ENCODE measurements at regions not wholly inside any gene's neighbourhood (a gene's known extent, or its start where the extent isn't known, plus 50 kb on each side); places are given as distances from the start of the nearest gene placed in this dataset.
"Not testable (repeated sequence)": the region's sequence is repeated elsewhere in the genome, so short reads cannot be mapped to it uniquely, and the experiment has no call there.

DNA sequence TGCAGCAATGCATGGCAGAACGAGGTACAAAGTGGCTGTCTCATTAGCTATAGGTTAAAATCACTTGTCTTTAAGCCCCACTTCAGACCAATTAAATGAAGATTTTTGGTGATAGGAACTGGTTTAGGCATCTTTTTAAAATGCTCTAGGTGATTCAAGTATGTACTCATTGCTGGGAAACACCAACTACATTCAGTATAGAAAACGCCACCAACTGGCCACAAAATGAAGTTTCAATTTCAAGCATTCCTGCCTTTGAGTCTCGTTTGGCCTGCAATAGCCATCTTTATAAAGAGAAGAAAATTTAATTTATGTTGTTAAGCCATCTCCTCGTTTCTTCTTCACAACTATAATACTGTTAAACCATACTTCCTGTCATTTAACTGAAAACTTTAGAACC is 587.9 kb downstream of the GBE1 start:
- DNase-seq, result no peak

DNA sequence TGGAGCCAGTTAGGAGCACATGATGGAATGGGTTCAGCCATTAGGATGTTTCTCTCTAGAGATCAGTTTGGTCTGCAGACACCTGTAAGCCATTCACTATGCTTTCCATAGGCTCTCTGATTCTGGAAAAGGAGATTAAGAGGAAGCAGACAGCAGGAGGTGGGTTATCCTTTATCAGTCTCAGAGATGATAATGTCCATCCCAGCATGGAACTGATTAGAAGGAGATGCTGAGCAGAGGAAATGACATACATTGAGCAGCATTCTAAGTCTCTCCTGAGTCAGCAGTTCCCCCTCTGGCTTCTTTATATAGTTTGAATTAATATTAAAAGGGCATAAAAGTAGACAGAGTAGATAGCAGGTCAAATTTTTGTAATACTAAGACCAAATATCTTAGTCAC is 591.1 kb downstream of the GBE1 start:
- no peak for DNase-seq

DNA sequence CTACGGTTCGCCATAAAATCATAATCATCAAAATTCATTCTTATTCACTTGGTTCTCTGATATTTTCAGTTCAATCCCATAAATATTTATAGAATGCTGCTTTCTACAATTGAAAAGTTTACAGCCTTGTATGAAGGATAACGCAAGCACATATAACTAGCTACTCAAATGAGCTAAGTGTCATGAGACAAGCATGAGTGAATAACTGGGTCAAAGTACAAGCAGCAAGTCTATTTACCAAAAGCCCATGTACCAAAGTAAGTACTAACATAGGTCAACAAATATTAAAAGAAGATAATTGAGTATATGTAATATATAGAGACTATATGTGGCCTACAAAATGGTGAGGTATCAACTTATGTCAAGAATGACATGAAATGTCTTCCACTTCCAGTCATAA is 596.6 kb downstream of the GBE1 start:
- DNase-seq, result no peak

DNA sequence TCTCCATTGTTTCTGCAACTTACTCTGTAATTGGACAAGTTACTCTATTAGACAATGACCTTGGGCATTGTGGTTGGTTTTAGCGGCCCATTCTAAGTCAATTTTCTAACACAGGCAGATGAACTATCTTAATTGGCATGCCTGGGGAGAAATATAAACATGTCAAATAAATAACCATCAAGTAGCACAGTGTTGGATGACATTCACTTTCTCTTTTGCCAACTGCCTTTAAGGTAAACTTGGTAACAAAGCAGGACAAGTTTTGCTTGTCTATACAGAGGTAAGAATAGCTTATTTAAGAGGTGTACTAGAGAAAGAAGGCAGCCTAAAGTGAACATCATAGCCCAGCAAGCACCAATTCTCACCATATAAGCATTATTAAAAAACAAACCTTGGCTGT is 599.6 kb downstream of the GBE1 start:
- DNase-seq, result no peak

DNA sequence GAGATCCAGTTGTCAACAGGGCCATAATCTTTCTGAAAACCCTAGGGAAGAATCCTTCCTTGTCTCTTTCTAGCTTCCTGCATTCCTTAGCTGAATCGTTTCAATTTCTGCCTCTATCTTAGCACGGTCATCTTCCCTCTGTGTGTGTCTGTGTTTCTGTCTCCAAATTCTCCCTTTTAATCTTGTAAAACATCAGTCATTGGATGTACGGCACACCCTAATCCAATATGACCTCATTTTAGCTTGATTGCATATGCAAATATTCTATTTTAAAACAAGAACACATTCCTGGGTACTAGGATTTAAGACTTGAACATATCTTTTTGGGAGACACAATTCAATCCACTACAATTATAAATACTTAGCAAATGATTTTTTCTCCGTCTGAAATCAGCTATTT is 600.3 kb downstream of the GBE1 start:
- DNase-seq, result no peak

DNA sequence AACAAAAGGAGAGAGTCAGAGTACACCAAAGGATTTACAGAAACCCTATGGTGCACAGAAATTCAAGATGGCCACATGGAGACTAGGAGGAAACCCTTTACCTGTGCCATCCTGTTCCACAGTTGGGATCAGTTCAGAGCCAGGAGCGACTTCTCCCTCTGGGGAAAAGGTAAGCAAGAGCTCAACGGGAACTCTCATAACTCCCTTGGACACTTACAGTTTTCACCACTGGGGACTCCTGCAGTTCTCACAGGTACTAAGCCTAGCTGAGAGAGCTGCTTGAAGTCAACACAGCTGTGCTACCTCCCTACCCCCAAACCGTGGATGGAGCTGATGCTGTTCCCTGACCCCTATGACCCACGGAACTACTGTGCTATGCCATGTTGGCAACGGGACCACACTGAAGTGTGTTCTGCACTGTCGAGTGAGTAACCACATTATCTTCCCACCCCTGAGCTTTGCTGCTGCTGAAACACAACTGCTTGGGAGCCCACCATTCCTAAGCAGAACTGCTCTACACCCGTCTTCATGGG is 606.8 kb downstream of the GBE1 start:
- DNase-seq, result no peak

DNA sequence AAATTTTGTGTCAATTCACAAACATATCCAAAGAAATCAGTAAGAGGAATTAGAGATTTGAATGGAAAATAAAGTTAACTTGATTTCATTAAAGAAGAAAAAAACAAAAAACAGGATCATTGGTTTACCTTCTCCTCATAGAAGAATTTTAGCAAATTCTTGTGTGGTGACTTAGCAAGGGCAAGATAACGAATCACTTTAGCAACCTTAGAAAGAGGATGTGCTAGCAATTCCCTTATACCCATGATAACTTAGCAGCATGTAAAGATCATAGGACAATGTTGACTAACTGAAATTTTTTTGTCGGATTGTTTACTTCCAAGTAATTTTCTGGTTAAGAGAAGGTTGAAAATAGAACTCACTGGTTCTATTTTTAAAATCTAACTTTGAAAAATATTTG is 609.3 kb downstream of the GBE1 start:
- no peak for DNase-seq

DNA sequence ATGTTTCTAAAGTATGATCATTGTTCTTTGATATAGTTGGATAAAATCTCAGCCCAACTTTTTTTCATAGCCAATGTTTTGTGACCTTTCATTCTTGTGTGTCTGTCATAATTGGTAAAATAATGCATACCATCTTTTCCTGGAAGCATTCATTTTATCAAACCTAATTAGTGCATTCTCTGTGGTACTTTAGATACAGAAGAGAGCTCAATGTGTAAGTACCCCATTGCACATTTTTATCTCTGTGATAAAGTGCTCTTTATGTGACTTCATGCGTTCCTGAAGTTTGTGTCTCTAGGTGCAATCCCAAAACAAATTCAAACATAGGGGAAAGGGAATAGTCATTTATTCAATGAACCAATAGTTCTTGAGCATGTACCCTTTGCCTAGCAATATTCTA is 628.5 kb downstream of the GBE1 start:
- DNase-seq, result no peak

DNA sequence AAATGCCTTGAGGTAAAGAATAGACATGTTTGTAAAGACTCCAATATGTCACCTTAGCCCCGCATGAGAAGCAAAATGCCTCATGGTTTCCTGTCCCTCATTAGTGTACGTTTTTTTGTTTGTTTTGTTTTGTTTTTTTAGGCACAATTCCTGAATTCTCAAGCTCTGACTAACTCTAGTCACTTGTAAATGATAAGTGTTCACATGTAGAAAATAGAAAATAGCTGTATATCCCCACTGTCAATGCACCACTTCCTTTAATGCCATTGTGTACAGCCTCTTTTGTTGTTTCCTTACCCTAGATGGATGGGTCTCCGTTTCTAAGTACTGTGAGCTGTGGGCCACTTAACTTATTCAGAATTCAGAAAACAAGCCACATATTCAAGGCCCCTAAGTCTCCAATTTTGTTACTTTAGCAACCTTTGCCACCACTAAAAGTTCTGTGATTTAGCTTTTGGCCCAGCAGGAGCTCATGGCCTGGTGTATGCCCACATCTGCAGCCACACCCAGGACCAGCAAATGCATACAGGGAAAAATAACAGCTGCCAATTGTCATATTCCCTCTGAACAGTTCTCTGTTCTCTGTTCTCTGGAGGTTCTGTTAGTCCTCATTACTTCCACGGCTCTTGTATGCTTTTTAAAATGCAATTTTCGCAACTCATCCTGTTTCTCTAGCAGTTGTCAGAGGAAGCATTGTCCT is 655.5 kb downstream of the GBE1 start:
- no peak for DNase-seq

DNA sequence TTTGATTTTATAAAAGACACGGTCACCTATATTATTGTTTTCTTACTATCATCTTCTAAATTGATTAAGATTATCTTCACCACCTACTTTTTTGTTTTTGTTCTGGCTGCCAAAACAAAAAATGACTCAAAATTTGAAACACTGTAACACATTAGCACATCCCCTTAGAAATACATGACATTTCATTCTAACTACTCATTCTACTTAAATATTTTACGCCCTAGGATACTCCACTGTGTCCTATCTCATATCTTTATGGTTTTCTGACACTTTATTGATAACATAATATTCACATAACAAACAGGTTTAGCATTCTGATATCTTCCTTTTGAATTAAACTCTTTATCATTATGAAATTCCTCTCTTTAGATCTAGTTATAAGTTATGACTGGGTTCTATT is 656.2 kb downstream of the GBE1 start:
- DNase-seq, result no peak

DNA sequence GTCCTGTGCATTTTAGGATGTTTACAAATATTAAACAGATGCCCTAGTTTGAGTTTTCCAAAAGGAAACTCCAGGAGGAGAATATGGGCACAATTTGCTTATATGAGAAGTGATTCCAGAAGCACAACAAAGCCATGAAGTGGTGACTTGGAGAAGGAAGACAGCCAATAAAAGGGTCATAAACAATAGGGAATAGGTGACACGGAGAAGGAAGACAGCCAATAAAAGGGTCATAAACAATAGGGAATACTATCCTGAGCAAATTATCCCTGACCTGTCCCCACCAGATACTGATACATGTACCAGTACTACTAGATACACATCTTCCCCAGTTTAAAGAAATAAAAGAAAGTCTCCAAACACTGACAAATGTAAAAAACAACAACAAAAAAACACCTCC is 663.6 kb downstream of the GBE1 start:
- DNase-seq, result no peak

DNA sequence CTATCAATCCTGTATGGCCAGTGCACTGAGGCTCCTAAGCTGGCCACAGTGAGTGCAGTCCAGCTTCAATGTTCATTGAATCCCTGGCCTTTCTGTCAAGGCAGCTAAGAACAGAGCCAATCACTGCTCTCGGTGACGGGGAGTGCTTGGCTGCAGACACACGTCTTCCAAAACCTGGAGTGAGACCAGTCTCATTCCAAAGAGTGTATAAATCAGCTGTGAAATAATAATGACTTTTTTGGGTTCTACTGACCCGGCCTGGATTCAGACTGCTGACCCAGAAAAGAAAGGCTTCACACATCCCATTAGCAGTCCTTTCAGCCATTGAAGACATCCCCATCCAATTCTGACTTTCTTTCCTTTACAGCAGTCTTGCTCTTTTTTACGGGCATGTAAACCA is 665.5 kb downstream of the GBE1 start:
- DNase-seq, result no peak

DNA sequence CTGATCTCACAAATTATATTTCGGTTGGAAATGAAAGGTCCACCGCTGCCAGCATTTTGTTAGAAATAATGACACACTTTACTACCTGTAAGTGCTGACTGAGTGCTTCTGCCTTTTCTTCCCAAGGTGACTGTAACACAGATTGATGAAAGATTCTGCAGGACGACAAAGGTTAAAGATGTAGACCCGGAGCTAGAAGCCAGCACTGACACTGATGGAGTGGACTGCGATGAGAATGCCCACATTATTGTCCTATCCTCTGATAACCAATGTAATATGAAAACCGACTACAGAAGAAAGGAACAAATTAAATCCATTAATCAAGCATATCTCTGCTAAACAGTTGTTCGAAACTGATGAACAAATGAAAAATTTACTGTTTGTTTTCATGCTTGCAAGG is 666.5 kb downstream of the GBE1 start:
- no peak for DNase-seq

DNA sequence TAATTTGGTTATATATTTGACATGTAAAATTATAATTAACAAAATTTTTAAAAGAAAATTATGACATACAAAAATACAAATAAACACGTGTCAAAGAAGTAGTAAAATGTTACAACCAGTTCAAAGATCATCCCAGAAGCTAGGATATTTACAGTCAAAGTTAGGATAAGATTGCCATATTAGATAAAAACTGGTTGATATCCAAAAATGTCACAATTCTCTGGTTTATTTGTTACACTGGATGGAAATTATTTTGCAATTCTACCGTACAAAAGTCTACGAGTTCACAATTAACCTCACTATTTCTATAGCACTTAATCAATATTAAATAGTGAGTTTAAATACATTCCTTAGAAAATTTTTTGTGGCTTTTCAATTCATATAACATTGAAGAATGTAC is 673.8 kb downstream of the GBE1 start:
- no peak for DNase-seq

DNA sequence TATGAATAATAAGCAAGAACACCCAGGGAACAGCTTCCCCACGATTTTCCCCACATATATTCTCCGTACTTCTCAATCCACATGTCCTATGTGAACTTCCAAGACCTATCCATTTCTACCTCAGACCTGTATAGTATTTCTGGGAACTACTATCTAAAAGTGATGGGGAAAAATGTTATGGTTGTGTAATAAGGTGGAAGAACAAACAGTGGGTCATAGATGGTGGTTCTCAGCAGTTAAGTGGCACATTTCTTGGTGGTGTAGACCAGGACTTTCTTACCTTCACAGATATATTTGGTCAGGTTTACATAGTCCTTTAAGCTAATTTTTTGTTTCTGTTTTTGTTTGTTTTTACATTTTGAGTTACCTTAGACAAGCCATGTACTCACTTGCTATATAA is 675.1 kb downstream of the GBE1 start:
- no peak for DNase-seq

DNA sequence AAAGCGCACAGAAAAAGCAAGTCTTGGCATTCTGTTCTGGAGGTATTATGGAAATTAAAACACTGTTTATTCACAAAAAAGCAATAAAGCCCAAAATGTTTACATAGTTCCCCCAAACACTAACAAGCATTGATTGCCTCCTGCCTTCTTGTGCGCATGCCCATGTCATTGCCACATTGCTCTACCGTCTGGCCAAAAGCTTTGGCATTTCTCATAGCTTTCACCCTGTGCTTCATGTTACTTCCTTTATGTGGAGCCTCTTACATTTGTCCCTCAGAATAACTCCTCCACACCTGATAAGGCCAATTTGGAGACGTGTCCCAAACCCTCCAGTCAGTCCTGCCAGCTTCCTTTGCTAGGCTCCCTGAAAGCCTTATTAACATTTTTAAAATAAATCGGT is 680.8 kb downstream of the GBE1 start:
- DNase-seq, result no peak

DNA sequence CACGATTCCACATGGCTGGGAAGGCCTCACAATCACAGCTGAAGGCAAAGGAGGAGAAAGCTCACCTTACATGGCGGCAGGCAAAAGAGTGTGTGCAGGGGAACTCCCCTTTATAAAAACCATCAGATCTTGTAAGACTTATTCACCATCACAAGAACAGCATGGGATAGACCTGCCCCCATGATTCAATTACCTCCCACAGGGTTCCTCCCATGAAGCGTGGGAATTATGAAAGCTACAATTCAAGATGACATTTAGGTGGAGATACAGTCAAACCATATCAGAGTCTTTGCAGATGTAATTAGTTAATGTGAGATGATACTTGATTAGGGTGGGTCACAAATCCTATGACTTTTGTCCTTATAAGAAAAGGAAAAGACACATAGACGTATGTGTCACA is 688.9 kb downstream of the GBE1 start:
- DNase-seq, result no peak

DNA sequence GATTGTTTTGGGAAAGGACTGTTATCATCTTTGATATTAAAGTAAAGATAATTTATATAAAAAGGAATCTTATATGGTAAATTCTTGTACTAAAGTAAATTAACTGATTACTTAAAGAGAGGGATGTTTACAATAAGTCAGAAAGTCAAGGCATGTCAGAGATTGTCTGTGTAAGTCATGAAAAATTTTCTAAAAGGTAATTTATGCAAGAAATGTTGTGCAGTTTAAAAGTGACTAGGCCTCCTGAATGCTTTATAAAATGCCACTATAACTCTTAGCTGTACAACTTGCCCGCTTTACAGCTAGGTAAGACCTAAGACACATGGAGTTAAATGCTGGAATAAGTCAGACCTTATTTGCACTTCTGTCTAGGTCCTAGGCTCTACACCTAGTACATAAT is 692.9 kb downstream of the GBE1 start:
- DNase-seq, result no peak

DNA sequence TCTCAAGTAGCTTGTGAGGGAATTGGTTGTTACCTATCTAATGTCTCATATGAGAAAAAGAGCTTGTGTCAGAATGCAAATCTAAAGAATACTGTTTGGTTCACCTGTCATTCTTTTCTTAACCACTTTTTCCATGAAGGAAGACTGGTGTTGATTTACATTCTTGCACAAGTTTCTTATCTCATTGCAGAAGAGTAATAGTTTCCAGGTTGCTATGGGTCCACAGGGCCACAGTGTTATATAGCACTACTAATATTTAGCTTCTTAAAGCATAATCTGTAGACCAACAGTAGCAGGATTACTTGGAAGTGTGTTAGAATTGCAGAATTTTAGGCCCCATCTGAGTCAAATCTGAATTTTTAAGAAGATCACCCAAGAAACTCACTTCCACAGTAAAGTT is 697.5 kb downstream of the GBE1 start:
- DNase-seq, result no peak

DNA sequence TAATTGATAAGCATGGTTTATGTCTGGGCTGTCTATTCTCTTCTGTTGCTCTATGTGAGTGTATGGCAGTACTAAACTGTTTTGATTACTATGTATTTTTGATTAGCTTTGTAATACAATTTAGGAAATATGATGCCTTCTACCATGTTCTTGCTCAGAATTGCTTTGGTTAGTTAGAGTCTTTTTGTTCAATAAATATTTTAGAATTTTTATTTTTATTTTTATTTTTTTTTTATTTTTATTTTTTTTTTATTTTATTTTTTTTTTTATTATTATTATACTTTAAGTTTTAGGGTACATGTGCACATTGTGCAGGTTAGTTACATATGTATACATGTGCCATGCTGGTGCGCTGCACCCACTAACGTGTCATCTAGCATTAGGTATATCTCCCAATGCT is 710.3 kb downstream of the GBE1 start:
- not testable (repeated sequence) for DNase-seq

DNA sequence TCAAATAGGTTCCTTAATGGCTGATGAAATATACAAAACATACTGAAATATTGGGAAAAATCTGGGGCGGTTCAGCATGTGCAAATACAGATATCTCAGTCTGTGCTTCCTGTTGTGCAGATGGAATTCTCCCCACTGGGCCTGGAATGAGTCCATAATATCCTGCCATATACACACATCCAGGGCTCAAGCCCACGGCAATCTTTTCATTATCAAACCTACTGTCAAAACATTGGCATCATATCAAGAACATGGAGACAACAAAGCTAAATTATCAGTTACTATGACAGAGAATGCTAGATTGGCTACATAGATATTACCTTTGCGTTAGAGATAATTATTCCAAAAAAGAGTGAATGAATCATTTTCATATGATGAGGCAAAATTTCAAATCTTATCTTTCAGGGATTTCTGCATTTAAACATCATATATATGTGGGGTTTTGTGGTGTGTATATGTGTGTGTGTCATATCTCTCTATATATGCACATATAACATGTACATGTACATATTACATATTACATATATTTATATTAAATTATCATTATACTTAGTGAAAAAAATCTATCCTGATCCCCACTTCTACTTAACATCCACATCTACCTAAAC is 713.3 kb downstream of the GBE1 start:
- no peak for DNase-seq

DNA sequence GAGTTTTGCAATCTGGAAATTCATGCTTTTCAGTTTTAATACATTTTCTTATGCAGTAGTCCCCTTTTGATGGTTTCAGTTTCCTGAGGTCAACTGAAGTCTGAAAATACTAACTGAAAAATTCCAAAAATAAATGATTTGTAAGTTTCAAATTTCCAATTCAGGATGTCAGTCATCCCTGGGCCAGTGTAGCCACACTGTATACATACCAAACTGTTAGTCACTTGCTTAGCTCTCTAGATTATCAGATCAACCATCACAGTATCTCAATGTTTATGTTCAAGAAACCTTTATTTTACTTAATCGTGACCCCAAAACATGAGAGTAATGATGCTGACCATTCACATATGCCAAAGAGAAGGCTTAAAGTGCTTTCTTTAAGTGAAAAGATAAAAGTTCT is 715.5 kb downstream of the GBE1 start:
- no peak for DNase-seq

DNA sequence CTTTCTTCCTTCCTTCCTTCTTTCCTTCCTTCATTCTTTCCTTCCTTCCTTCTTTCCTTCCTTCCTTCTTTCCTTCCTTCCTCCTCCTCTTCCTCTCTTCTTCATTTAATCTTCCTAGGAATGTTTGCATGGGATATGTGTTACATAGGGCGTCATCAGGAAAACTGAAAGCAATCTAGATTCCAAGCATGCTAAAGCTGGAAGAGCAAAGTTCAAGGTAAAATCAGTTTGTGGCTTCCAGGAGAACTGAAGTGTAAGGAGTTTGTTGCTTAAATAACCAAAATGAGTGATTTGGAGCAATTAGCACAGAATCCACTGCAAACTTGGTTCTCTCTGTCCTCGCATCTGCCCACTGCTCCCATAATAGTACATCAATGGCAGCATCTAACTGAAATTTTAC is 716.2 kb downstream of the GBE1 start:
- DNase-seq, result no peak

DNA sequence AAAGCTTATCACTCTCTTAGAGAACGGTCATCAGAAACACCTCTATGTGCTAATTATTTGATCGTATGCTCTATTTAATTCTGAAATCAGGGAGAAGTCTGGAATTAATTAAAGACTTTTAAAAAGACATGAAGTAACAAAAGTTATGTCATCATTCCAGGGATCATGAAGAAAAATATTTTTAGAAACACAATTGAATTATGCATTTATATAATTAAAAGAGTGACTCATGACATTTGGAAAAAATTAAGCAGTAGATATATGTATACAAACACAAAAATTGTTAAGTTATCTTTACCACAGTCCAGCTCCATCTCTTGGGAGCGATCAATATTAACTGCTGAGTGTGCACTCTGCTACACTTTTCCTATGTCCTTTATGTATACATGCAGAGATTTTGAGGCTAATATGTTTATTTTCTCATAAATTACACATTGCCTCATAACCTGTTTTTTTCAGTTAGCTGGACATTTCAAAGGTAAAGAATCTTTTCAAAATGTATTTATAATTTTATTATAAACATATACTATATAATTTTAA is 717.7 kb downstream of the GBE1 start:
- DNase-seq, result no peak

DNA sequence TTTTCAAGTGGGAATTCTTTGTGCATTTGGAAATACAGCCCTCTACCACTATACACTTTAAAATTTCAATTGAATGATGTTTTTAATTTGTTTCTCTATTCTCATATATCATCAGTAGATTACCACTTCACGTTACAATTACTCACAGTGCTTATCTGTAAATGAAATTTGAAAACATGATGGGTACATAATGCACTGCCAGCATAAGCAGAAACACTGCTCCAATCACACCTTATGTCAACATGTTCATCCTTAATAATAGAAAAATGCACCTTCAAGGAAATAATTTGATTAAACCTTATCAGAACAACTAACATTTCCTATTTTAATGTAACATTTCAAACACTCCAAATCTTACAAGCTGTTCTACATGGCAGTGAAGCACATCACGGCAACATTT is 718.4 kb downstream of the GBE1 start:
- DNase-seq, result no peak
